ENCODE measurements at regions not wholly inside any gene's neighbourhood (a gene's known extent, or its start where the extent isn't known, plus 50 kb on each side); places are given as distances from the start of the nearest gene placed in this dataset.

DNA sequence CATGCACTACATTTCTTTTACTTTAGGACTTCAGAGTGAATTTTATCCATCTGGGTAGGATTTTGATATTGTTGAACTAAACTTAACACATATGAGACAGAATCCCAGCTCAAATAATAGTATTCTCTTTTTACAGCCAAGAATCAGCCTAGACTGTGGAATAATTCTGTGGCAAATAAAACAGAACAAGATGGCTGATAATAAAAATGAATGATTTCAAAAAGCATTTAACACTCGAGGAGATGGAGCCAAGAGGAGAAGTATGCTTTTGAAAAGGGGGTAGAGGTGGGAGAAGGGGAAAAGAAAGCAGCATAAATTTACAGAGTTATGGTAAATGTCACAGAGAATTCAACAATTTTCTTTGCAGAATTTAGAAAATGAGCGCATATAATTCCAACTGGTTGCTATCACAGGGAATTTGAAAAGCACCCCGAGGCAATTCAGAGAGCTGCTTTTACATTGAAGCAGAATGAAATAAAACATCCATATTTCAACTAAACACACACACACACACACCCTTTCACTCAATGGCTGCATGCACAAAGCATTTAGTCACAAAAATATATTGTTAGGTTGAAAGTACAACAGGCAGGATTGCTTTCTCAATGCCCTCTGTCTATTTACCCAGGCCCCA lies 60.2 kb upstream of the DMAC1 start:
- TF ChIP-seq, protein P1, sequence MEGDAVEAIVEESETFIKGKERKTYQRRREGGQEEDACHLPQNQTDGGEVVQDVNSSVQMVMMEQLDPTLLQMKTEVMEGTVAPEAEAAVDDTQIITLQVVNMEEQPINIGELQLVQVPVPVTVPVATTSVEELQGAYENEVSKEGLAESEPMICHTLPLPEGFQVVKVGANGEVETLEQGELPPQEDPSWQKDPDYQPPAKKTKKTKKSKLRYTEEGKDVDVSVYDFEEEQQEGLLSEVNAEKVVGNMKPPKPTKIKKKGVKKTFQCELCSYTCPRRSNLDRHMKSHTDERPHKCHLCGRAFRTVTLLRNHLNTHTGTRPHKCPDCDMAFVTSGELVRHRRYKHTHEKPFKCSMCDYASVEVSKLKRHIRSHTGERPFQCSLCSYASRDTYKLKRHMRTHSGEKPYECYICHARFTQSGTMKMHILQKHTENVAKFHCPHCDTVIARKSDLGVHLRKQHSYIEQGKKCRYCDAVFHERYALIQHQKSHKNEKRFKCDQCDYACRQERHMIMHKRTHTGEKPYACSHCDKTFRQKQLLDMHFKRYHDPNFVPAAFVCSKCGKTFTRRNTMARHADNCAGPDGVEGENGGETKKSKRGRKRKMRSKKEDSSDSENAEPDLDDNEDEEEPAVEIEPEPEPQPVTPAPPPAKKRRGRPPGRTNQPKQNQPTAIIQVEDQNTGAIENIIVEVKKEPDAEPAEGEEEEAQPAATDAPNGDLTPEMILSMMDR (IDR thresholded peaks at IDR 0.05) = no peak
- no peak for TF ChIP-seq POLR2A (IDR thresholded peaks at IDR 0.05)

Data from transverse colon (tissue), 3 donors.